ENCODE measurements at regions not wholly inside any gene's neighbourhood (a gene's known extent, or its start where the extent isn't known, plus 50 kb on each side); places are given as distances from the start of the nearest gene placed in this dataset.

- H3K4me3 ChIP-seq (ENCODE audit: low read depth in 1 of 3, low read length in 3 of 3): no peak overlapping the region
- 62% methylated on average over 13 of the region's 13 CpGs for WGBS
- no peaks in the 10 kb centered on the region for H3K9me3 ChIP-seq (ENCODE audit: control insufficient read depth in 4 of 4, low read length in 3 of 4)
- no peaks in the 10 kb centered on the region for H3K4me1 ChIP-seq (ENCODE audit: control insufficient read depth in 4 of 4, insufficient read depth in 4 of 4, low read length in 3 of 4)
- TF ChIP-seq TAF1 (conservative IDR thresholded peaks at IDR 0.05): no peak
- TF ChIP-seq ZBTB33 (IDR thresholded peaks at IDR 0.05): no peak
- no peak for TF ChIP-seq SP1 (IDR thresholded peaks at IDR 0.05)
- no peak for TF ChIP-seq HNF4A (conservative IDR thresholded peaks at IDR 0.05)
- no peak overlapping the region for H3K27ac ChIP-seq (ENCODE audit: low read depth in 1 of 2, low read length in 2 of 2)
- H3K9ac ChIP-seq (ENCODE audit: low read depth in 1 of 2, low read length in 2 of 2): no peak overlapping the region
- H3K27me3 ChIP-seq (ENCODE audit: control insufficient read depth in 4 of 4, insufficient read depth in 4 of 4, low read length in 3 of 4): peaks cover 0 to 7% (median 1%) of the 10 kb centered on the region in 4 donors
- DNase-seq (ENCODE audit: low spot score): no peak
- no peaks in the 10 kb centered on the region for H3K36me3 ChIP-seq (ENCODE audit: control insufficient read depth in 4 of 4, insufficient read depth in 3 of 4, low read depth in 1 of 4, low read length in 3 of 4)
These were observed 136.9 kb downstream of the RWDD3 start for GRCh38 chr1:95370691-95371562.

GRCh38 chr1:95371666-95372282 lies 137.8 kb downstream of the RWDD3 start:
- Histone ChIP-seq H3K9me3 (ENCODE audit: control insufficient read depth in 4 of 4, low read length in 3 of 4) (no peaks in the 10 kb centered on the region), H3K27ac (ENCODE audit: low read depth in 1 of 2, low read length in 2 of 2) (no peak overlapping the region), H3K9ac (ENCODE audit: low read depth in 1 of 2, low read length in 2 of 2) (no peak overlapping the region), H3K27me3 (ENCODE audit: control insufficient read depth in 4 of 4, insufficient read depth in 4 of 4, low read length in 3 of 4) (peaks cover 0 to 7% (median 0%) of the 10 kb centered on the region in 4 donors), H3K4me3 (ENCODE audit: low read depth in 1 of 3, low read length in 3 of 3) (no peak overlapping the region), H3K36me3 (ENCODE audit: control insufficient read depth in 4 of 4, insufficient read depth in 3 of 4, low read depth in 1 of 4, low read length in 3 of 4) (no peaks in the 10 kb centered on the region), H3K4me1 (ENCODE audit: control insufficient read depth in 4 of 4, insufficient read depth in 4 of 4, low read length in 3 of 4) (no peaks in the 10 kb centered on the region)
- WGBS: 93% methylated on average over 12 of the region's 12 CpGs
- TF ChIP-seq MAX (IDR thresholded peaks at IDR 0.05): no peak
- TF ChIP-seq YY1 (IDR thresholded peaks at IDR 0.05): no peak
- no peak for TF ChIP-seq FOXA2 (IDR thresholded peaks at IDR 0.05)
- DNase-seq (ENCODE audit: low spot score): no peak

- Histone ChIP-seq H3K9ac (ENCODE audit: low read depth in 1 of 2, low read length in 2 of 2) (no peak overlapping the region), H3K4me3 (ENCODE audit: low read depth in 1 of 3, low read length in 3 of 3) (no peak overlapping the region), H3K27ac (ENCODE audit: low read depth in 1 of 2, low read length in 2 of 2) (no peak overlapping the region), H3K4me1 (ENCODE audit: control insufficient read depth in 4 of 4, insufficient read depth in 4 of 4, low read length in 3 of 4) (no peaks in the 10 kb centered on the region), H3K36me3 (ENCODE audit: control insufficient read depth in 4 of 4, insufficient read depth in 3 of 4, low read depth in 1 of 4, low read length in 3 of 4) (no peaks in the 10 kb centered on the region), H3K9me3 (ENCODE audit: control insufficient read depth in 4 of 4, low read length in 3 of 4) (no peaks in the 10 kb centered on the region), H3K27me3 (ENCODE audit: control insufficient read depth in 4 of 4, insufficient read depth in 4 of 4, low read length in 3 of 4) (peaks cover 0 to 3% (median 0%) of the 10 kb centered on the region in 4 donors)
- TF ChIP-seq REST (IDR thresholded peaks at IDR 0.05) (no peak), NR2F2 (IDR thresholded peaks at IDR 0.05) (no peak), YY1 (IDR thresholded peaks at IDR 0.05) (no peak), SP1 (IDR thresholded peaks at IDR 0.05) (no peak), RXRA (IDR thresholded peaks at IDR 0.05) (no peak), MAX (IDR thresholded peaks at IDR 0.05) (no peak), JUND (IDR thresholded peaks at IDR 0.05) (no peak), RAD21 (IDR thresholded peaks at IDR 0.05) (no peak), FOXA2 (IDR thresholded peaks at IDR 0.05) (no peak)
- no peak for DNase-seq (ENCODE audit: low spot score)
- 80% methylated on average over 4 of the region's 4 CpGs for WGBS
These were observed 141.2 kb downstream of the RWDD3 start for GRCh38 chr1:95375174-95375573.

All from liver (tissue), 7 donors.